Mesenchymal stem cell (in vitro differentiated cells and primary cell): ENCODE measurements at regions not wholly inside any gene's neighbourhood (a gene's known extent, or its start where the extent isn't known, plus 50 kb on each side); places are given as distances from the start of the nearest gene placed in this dataset.

Experiments used
- DNase-seq: peaks from one replicate; pipeline ENCODE4 v3.0.0-alpha.2; 2013
- H2AFZ ChIP-seq: one replicate; pipeline ENCODE4 v1.6.1; 2013; ENCODE audit warnings: low read depth, mild to moderate bottlenecking, control low read depth, inconsistent platforms, low read length, moderate library complexity
- H2AK5ac ChIP-seq: 2 replicates; pipeline ENCODE4 v1.6.1; 2013; ENCODE audit warnings: low read length, moderate library complexity, mild to moderate bottlenecking, inconsistent platforms; ENCODE audit not compliant: severe bottlenecking
- H2BK120ac ChIP-seq: one replicate; pipeline ENCODE4 v1.6.1; 2013; ENCODE audit warnings: low read depth, mild to moderate bottlenecking, inconsistent platforms, low read length, moderate library complexity
- H2BK12ac ChIP-seq, 2 experiments: one replicate each; pipeline ENCODE4 v1.6.1; 2013; ENCODE audit warnings: inconsistent platforms in 2 of 2, low read length in 2 of 2, mild to moderate bottlenecking in 2 of 2, moderate library complexity in 2 of 2, control low read depth in 1 of 2
- H2BK15ac ChIP-seq: one replicate; pipeline ENCODE4 v1.6.1; 2013; ENCODE audit warnings: mild to moderate bottlenecking, low read depth, inconsistent platforms; ENCODE audit not compliant: poor library complexity, severe bottlenecking
- H2BK5ac ChIP-seq: 2 replicates; pipeline ENCODE4 v1.6.1; 2013; ENCODE audit warnings: low read depth, mild to moderate bottlenecking, low read length, control low read depth, inconsistent platforms; ENCODE audit not compliant: poor library complexity, severe bottlenecking
- H3K14ac ChIP-seq, 2 experiments: one replicate each; pipeline ENCODE4 v1.6.1; 2013; ENCODE audit warnings: inconsistent platforms in 2 of 2, low read length in 2 of 2, control low read depth in 1 of 2, mild to moderate bottlenecking in 1 of 2, moderate library complexity in 1 of 2
- H3K18ac ChIP-seq, 2 experiments: one replicate each; pipeline ENCODE4 v1.6.1; 2013; ENCODE audit warnings: inconsistent platforms in 2 of 2, low read length in 2 of 2, control low read depth in 1 of 2, low read depth in 1 of 2, mild to moderate bottlenecking in 1 of 2
- H3K23ac ChIP-seq, 2 experiments: one replicate each; pipeline ENCODE4 v1.6.1; 2013; ENCODE audit warnings: inconsistent platforms in 2 of 2, low read length in 2 of 2, mild to moderate bottlenecking in 2 of 2, moderate library complexity in 2 of 2, control low read depth in 1 of 2
- H3K27ac ChIP-seq: 2 replicates; pipeline ENCODE4 v1.5.1; 2013; ENCODE audit warnings: mild to moderate bottlenecking, moderate library complexity, low read length, control low read depth, inconsistent platforms; ENCODE audit not compliant: poor library complexity, severe bottlenecking
- H3K27me3 ChIP-seq, 2 experiments: 2 replicates each; pipeline versions ENCODE4 v1.6.1 to v1.7.0; 2013; ENCODE audit warnings: low read length in 2 of 2, mild to moderate bottlenecking in 2 of 2, moderate library complexity in 2 of 2, control low read depth in 1 of 2, inconsistent platforms in 1 of 2; ENCODE audit not compliant: control insufficient read depth in 1 of 2, insufficient read depth in 1 of 2
- H3K36me3 ChIP-seq, 2 experiments: 2 replicates each; pipeline versions ENCODE4 v1.6.1 to v1.7.0; 2013; ENCODE audit warnings: low read length in 2 of 2, control low read depth in 1 of 2, inconsistent platforms in 1 of 2, low read depth in 1 of 2, mild to moderate bottlenecking in 1 of 2; ENCODE audit not compliant: insufficient read depth in 2 of 2, control insufficient read depth in 1 of 2
- H3K4ac ChIP-seq, 2 experiments: one replicate each; pipeline ENCODE4 v1.6.1; 2013; ENCODE audit warnings: inconsistent platforms in 2 of 2, low read length in 2 of 2, mild to moderate bottlenecking in 2 of 2, moderate library complexity in 2 of 2, control low read depth in 1 of 2, low read depth in 1 of 2
- H3K4me1 ChIP-seq: 2 replicates; pipeline ENCODE4 v1.6.1; 2013; ENCODE audit warnings: low read depth, low read length, control low read depth; ENCODE audit not compliant: control insufficient read depth, insufficient read depth
- H3K4me2 ChIP-seq: 2 replicates; pipeline ENCODE4 v1.6.1; 2013; ENCODE audit warnings: low read length, mild to moderate bottlenecking, inconsistent platforms; ENCODE audit not compliant: poor library complexity, severe bottlenecking
- H3K4me3 ChIP-seq, 2 experiments: 2 replicates each; pipeline versions ENCODE4 v1.5.1 to v1.7.0; 2013; ENCODE audit warnings: low read length in 2 of 2, mild to moderate bottlenecking in 2 of 2, control low read depth in 1 of 2, low read depth in 1 of 2; ENCODE audit not compliant: insufficient read depth in 1 of 2
- H3K79me1 ChIP-seq: replicated peaks from 2 replicates; pipeline ENCODE4 v1.6.1; 2013; ENCODE audit warnings: mild to moderate bottlenecking, control low read depth, low read length, inconsistent platforms; ENCODE audit not compliant: poor library complexity, severe bottlenecking
- H3K9ac ChIP-seq: 2 replicates; pipeline ENCODE4 v1.7.0; 2013; ENCODE audit warnings: mild to moderate bottlenecking, low read length, moderate library complexity
- H3K9me3 ChIP-seq: 2 replicates; pipeline ENCODE4 v1.7.0; 2013; ENCODE audit warnings: mild to moderate bottlenecking, low read length; ENCODE audit not compliant: control insufficient read depth
- H4K8ac ChIP-seq: one replicate; pipeline ENCODE4 v1.6.1; 2013; ENCODE audit warnings: inconsistent platforms, mild to moderate bottlenecking, low read length, moderate library complexity
- H4K91ac ChIP-seq: one replicate; pipeline ENCODE4 v1.6.1; 2013; ENCODE audit warnings: mild to moderate bottlenecking, low read length, inconsistent platforms
- WGBS: methylation state at CpG from one replicate; pipeline ENCODE4 v1.1.7; 2013; ENCODE audit warnings: mixed read lengths; 5-methylcytosine and 5-hydroxymethylcytosine counted together

- no peak overlapping the region for H3K4me3 ChIP-seq
- H3K79me1 ChIP-seq, result peaks cover 2% of the 10 kb centered on the region
- no peak overlapping the region for H3K4me2 ChIP-seq
- H3K36me3 ChIP-seq, result peaks cover 0 to 5% of the 10 kb centered on the region in 2 experiments
- no peak overlapping the region for H2BK120ac ChIP-seq
- H3K18ac ChIP-seq, result no peak overlapping the region
- no peak overlapping the region for H3K27ac ChIP-seq
- H3K4me1 ChIP-seq, result no peaks in the 10 kb centered on the region
- H2AK5ac ChIP-seq, result no peak overlapping the region
- no peak overlapping the region for H2BK12ac ChIP-seq
- no peaks in the 10 kb centered on the region for H3K27me3 ChIP-seq
- H3K9ac ChIP-seq, result no peak overlapping the region
- DNase-seq, result no peak
- H3K23ac ChIP-seq, result no peak overlapping the region
- H4K8ac ChIP-seq, result no peak overlapping the region
- 94% methylated on average over 2 of the region's 4 CpGs for WGBS
- H4K91ac ChIP-seq, result no peak overlapping the region
- no peak overlapping the region for H3K14ac ChIP-seq
- no peak overlapping the region for H2BK5ac ChIP-seq
- no peak overlapping the region for H2BK15ac ChIP-seq
- no peak overlapping the region for H3K4ac ChIP-seq
- H2AFZ ChIP-seq, result no peak overlapping the region
- H3K9me3 ChIP-seq, result no peaks in the 10 kb centered on the region
Observed at GRCh38 chr1:245055752-245056151, 99.0 kb upstream of the KIF26B start.

- 98% methylated on average over 11 of the region's 11 CpGs for WGBS
- Histone ChIP-seq H3K4me3 (no peak overlapping the region), H4K91ac (no peak overlapping the region), H3K23ac (no peak overlapping the region), H3K4ac (no peak overlapping the region), H3K36me3 (peaks cover 0 to 5% of the 10 kb centered on the region in 2 experiments), H2BK15ac (no peak overlapping the region), H3K18ac (no peak overlapping the region), H3K79me1 (peaks cover 2% of the 10 kb centered on the region), H3K4me2 (no peak overlapping the region), H2AFZ (no peak overlapping the region), H4K8ac (no peak overlapping the region), H3K14ac (no peak overlapping the region), H3K4me1 (no peaks in the 10 kb centered on the region), H2BK120ac (no peak overlapping the region), H3K27me3 (no peaks in the 10 kb centered on the region), H3K9ac (no peak overlapping the region), H2BK5ac (no peak overlapping the region), H2AK5ac (no peak overlapping the region), H3K9me3 (no peaks in the 10 kb centered on the region), H2BK12ac (no peak overlapping the region), H3K27ac (no peak overlapping the region)
- no peak for DNase-seq
Observed at GRCh38 chr1:245054507-245055270, 100.1 kb upstream of the KIF26B start.

DNA sequence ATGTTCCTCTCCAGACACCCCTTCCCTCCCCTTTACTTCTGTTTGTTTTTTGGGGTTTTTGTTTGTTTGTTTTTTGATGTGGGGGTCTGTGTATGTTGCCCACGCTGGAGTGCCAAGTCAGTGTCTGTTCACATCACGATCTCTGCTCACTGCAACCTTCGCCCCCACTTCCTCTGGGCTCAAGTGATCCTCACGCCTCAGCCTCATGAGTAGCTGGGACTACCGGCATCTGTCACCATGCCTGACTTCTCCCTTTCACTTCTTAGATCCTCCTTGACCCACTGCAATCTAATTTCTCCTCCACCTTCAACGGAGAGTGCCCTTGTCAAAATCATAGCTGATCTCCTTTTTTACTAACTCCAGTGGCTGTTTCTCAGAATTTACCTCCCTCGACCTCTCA, 100.7 kb upstream of the KIF26B start:
- Histone ChIP-seq H2BK120ac (no peak overlapping the region), H3K9me3 (no peaks in the 10 kb centered on the region), H3K14ac (no peak overlapping the region), H3K36me3 (peaks cover 0 to 5% of the 10 kb centered on the region in 2 experiments), H3K23ac (no peak overlapping the region), H2AK5ac (no peak overlapping the region), H3K27me3 (no peaks in the 10 kb centered on the region), H3K4me3 (no peak overlapping the region), H3K4me1 (no peaks in the 10 kb centered on the region), H3K4ac (no peak overlapping the region), H2BK12ac (no peak overlapping the region), H3K18ac (no peak overlapping the region), H4K8ac (no peak overlapping the region), H2AFZ (no peak overlapping the region), H3K27ac (no peak overlapping the region), H3K79me1 (peaks cover 2% of the 10 kb centered on the region), H2BK5ac (no peak overlapping the region), H3K9ac (no peak overlapping the region), H4K91ac (peak overlapping the region; percentile 52), H3K4me2 (no peak overlapping the region), H2BK15ac (no peak overlapping the region)
- WGBS, result 90% methylated on average over 7 of the region's 7 CpGs
- no peak for DNase-seq

- H3K4me2 ChIP-seq, result no peak overlapping the region
- peak overlapping the region in 1 of 2 experiments; percentile 45 for H2BK12ac ChIP-seq
- H3K36me3 ChIP-seq, result peaks cover 0 to 5% of the 10 kb centered on the region in 2 experiments
- H2BK5ac ChIP-seq, result no peak overlapping the region
- H2AK5ac ChIP-seq, result no peak overlapping the region
- H3K4me1 ChIP-seq, result no peaks in the 10 kb centered on the region
- H2AFZ ChIP-seq, result no peak overlapping the region
- H3K9me3 ChIP-seq, result no peaks in the 10 kb centered on the region
- no peak overlapping the region for H3K23ac ChIP-seq
- DNase-seq, result no peak
- H3K4ac ChIP-seq, result no peak overlapping the region
- H2BK15ac ChIP-seq, result no peak overlapping the region
- 98% methylated on average over 10 of the region's 10 CpGs for WGBS
- H3K14ac ChIP-seq, result peak overlapping the region in 1 of 2 experiments; percentile 63
- peaks cover 4% of the 10 kb centered on the region for H3K79me1 ChIP-seq
- H4K8ac ChIP-seq, result no peak overlapping the region
- H2BK120ac ChIP-seq, result no peak overlapping the region
- no peak overlapping the region for H3K27ac ChIP-seq
- no peak overlapping the region for H3K18ac ChIP-seq
- H4K91ac ChIP-seq, result no peak overlapping the region
- no peak overlapping the region for H3K4me3 ChIP-seq
- H3K27me3 ChIP-seq, result no peaks in the 10 kb centered on the region
- H3K9ac ChIP-seq, result no peak overlapping the region
Observed at GRCh38 chr1:245052258-245052657, 102.5 kb upstream of the KIF26B start.
